ENCODE measurements at regions not wholly inside any gene's neighbourhood (a gene's known extent, or its start where the extent isn't known, plus 50 kb on each side); places are given as distances from the start of the nearest gene placed in this dataset.
A peak's percentile ranks its signal among the peaks of the same experiment; 100 is the strongest.

- TF ChIP-seq POU6F1 (CRISPR knock-in tag; IDR thresholded peaks at IDR 0.05; ENCODE audit: borderline replicate concordance, low read depth) (no peak), ESRRG (CRISPR knock-in tag; IDR thresholded peaks at IDR 0.05) (no peak)
Observed at GRCh38 chr13:67833564-67833963, 603.4 kb upstream of the PCDH9 start (continued).

GRCh38 chr13:67829641-67830040 lies 599.5 kb upstream of the PCDH9 start:
- TF ChIP-seq ZC3H10 (CRISPR knock-in tag; IDR thresholded peaks at IDR 0.05): no peak
- no peak for TF ChIP-seq PPARA (CRISPR knock-in tag; IDR thresholded peaks at IDR 0.05; ENCODE audit: borderline replicate concordance)
- ATAC-seq: no peak

- TF ChIP-seq CSDC2 (CRISPR knock-in tag; IDR thresholded peaks at IDR 0.05) (no peak), ISL1 (CRISPR knock-in tag; IDR thresholded peaks at IDR 0.05) (peak; percentile 70), CREB5 (CRISPR knock-in tag; IDR thresholded peaks at IDR 0.05; ENCODE audit: low read depth) (no peak)
- no peak for ATAC-seq
Observed at GRCh38 chr13:67827992-67828391, 597.9 kb upstream of the PCDH9 start.

GRCh38 chr13:67821606-67822005 lies 591.5 kb upstream of the PCDH9 start:
- ATAC-seq: no peak

GRCh38 chr13:67806796-67807195 lies 576.7 kb upstream of the PCDH9 start:
- no peak for ATAC-seq
- TF ChIP-seq ZNF8 (CRISPR knock-in tag; IDR thresholded peaks at IDR 0.05) (no peak), PATZ1 (CRISPR knock-in tag; IDR thresholded peaks at IDR 0.05; ENCODE audit: borderline replicate concordance) (no peak), OSR1 (CRISPR knock-in tag; IDR thresholded peaks at IDR 0.05) (no peak), ZC3H10 (CRISPR knock-in tag; IDR thresholded peaks at IDR 0.05) (no peak), ARNTL (CRISPR knock-in tag; IDR thresholded peaks at IDR 0.05; ENCODE audit: borderline replicate concordance, low read depth) (no peak), POU6F1 (CRISPR knock-in tag; IDR thresholded peaks at IDR 0.05; ENCODE audit: borderline replicate concordance, low read depth) (no peak), TOX (CRISPR knock-in tag; IDR thresholded peaks at IDR 0.05; ENCODE audit: borderline replicate concordance) (no peak), CSDC2 (CRISPR knock-in tag; IDR thresholded peaks at IDR 0.05) (no peak), ZFP30 (CRISPR knock-in tag; IDR thresholded peaks at IDR 0.05) (no peak), CREB5 (CRISPR knock-in tag; IDR thresholded peaks at IDR 0.05; ENCODE audit: low read depth) (no peak), SNAI2 (CRISPR knock-in tag; IDR thresholded peaks at IDR 0.05) (no peak), ZNF565 (CRISPR knock-in tag; conservative IDR thresholded peaks at IDR 0.05; ENCODE audit: low read depth) (no peak), TCF4 (CRISPR knock-in tag; IDR thresholded peaks at IDR 0.05; ENCODE audit: borderline replicate concordance) (no peak), ISL1 (CRISPR knock-in tag; IDR thresholded peaks at IDR 0.05) (no peak), ZNF70 (CRISPR knock-in tag; IDR thresholded peaks at IDR 0.05) (no peak)

More at GRCh38 chr13:67821606-67822005, 591.5 kb upstream of the PCDH9 start:
- TF ChIP-seq BACH2 (CRISPR knock-in tag; IDR thresholded peaks at IDR 0.05; ENCODE audit: borderline replicate concordance): no peak

- ATAC-seq: no peak
- TF ChIP-seq ZFP30 (CRISPR knock-in tag; IDR thresholded peaks at IDR 0.05) (no peak), CSDC2 (CRISPR knock-in tag; IDR thresholded peaks at IDR 0.05) (no peak), RARB (CRISPR knock-in tag; IDR thresholded peaks at IDR 0.05) (no peak), ISL1 (CRISPR knock-in tag; IDR thresholded peaks at IDR 0.05) (no peak), SNAI2 (CRISPR knock-in tag; IDR thresholded peaks at IDR 0.05) (no peak), ARNTL (CRISPR knock-in tag; IDR thresholded peaks at IDR 0.05; ENCODE audit: borderline replicate concordance, low read depth) (no peak), CSRNP3 (CRISPR knock-in tag; IDR thresholded peaks at IDR 0.05) (no peak), TSHZ2 (CRISPR knock-in tag; IDR thresholded peaks at IDR 0.05) (no peak), ZFP3 (CRISPR knock-in tag; IDR thresholded peaks at IDR 0.05) (no peak)
Observed at GRCh38 chr13:67803118-67803517, 573.0 kb upstream of the PCDH9 start.
